GM23248 (cell line): ENCODE measurements at regions not wholly inside any gene's neighbourhood (a gene's known extent, or its start where the extent isn't known, plus 50 kb on each side); places are given as distances from the start of the nearest gene placed in this dataset.

ENCODE experiments used
- EZH2 ChIP-seq: fragments of 200-600 bp; sonication (generic); IDR thresholded peaks from 2 replicates; pipeline ENCODE4 v1.6.1; 2018; ENCODE audit warnings: antibody characterized with exemption, mild to moderate bottlenecking; ENCODE audit not compliant: insufficient read depth, poor library complexity, severe bottlenecking
- EZH2phosphoT487 ChIP-seq: fragments of 200-600 bp; sonication (generic); IDR thresholded peaks from 2 replicates; pipeline ENCODE4 v1.6.1; 2018; ENCODE audit warnings: antibody characterized with exemption, moderate library complexity, mild to moderate bottlenecking, low read depth; ENCODE audit not compliant: insufficient read depth

GRCh38 chr12:89262855-89263552, 89.3 kb downstream of the DUSP6 start:
- TF ChIP-seq EZH2phosphoT487 (no peak), EZH2 (no peak)
